GM19324 (cell line): ENCODE measurements at regions not wholly inside any gene's neighbourhood (a gene's known extent, or its start where the extent isn't known, plus 50 kb on each side); places are given as distances from the start of the nearest gene placed in this dataset.
"Not testable (repeated sequence)": the region's sequence is repeated elsewhere in the genome, so short reads cannot be mapped to it uniquely, and the experiment has no call there.

Source experiments
- ATAC-seq: cut with Tn5 transposase; IDR thresholded peaks from one replicate; pipeline ENCODE4 v1.9.1; 2021; ENCODE audit warnings: mild to moderate bottlenecking, moderate library complexity; ENCODE audit not compliant: unreplicated experiment, low FRiP score

GRCh38 chr10:81696609-81697388 is 178.2 kb upstream of the NRG3 start:
- no peak for ATAC-seq

- no peak for ATAC-seq
Measured at GRCh38 chr10:81704596-81704995, 170.4 kb upstream of the NRG3 start.

GRCh38 chr10:81708416-81708815 is 166.6 kb upstream of the NRG3 start:
- no peak for ATAC-seq

- no peak for ATAC-seq
Measured at GRCh38 chr10:81708929-81709328, 166.1 kb upstream of the NRG3 start.

GRCh38 chr10:81722399-81722798 is 152.6 kb upstream of the NRG3 start:
- no peak for ATAC-seq

GRCh38 chr10:81724431-81724830 is 150.6 kb upstream of the NRG3 start:
- no peak for ATAC-seq

- no peak for ATAC-seq
Measured at GRCh38 chr10:81725851-81726250, 149.1 kb upstream of the NRG3 start.

GRCh38 chr10:81728692-81729091 is 146.3 kb upstream of the NRG3 start:
- ATAC-seq = no peak

GRCh38 chr10:81730891-81731290 is 144.1 kb upstream of the NRG3 start:
- ATAC-seq = no peak

GRCh38 chr10:81733542-81733941 is 141.5 kb upstream of the NRG3 start:
- ATAC-seq = no peak

GRCh38 chr10:81735167-81735566 is 139.8 kb upstream of the NRG3 start:
- ATAC-seq = not testable (repeated sequence)

- ATAC-seq = no peak
Measured at GRCh38 chr10:81759111-81759510, 115.9 kb upstream of the NRG3 start.

- ATAC-seq = no peak
Measured at GRCh38 chr10:81784111-81784597, 90.8 kb upstream of the NRG3 start.

- no peak for ATAC-seq
Measured at GRCh38 chr10:81792729-81793128, 82.3 kb upstream of the NRG3 start.

- ATAC-seq = no peak
Measured at GRCh38 chr10:81806842-81807241, 68.2 kb upstream of the NRG3 start.

GRCh38 chr10:81814842-81815241 is 60.2 kb upstream of the NRG3 start:
- no peak for ATAC-seq

- no peak for ATAC-seq
Measured at GRCh38 chr10:81817596-81818170, 57.3 kb upstream of the NRG3 start.

GRCh38 chr10:81820418-81820817 is 54.6 kb upstream of the NRG3 start:
- ATAC-seq = no peak
